Neural cell (in vitro differentiated cells): ENCODE measurements at regions not wholly inside any gene's neighbourhood (a gene's known extent, or its start where the extent isn't known, plus 50 kb on each side); places are given as distances from the start of the nearest gene placed in this dataset.

ENCODE experiments used
- H2AFZ ChIP-seq: fragments of 200-600, 300-800 bp; sonication (generic), shearing (Covaris generic); 2 replicates; pipeline ENCODE4 v1.6.0; 2014; ENCODE audit warnings: low read depth, mild to moderate bottlenecking, antibody characterized with exemption, low read length, moderate library complexity
- H3F3A ChIP-seq: fragments of 200-600 bp; shearing (Covaris generic); 2 replicates; pipeline ENCODE4 v1.6.1; 2016; ENCODE audit warnings: mild to moderate bottlenecking, moderate library complexity, mixed read lengths, antibody characterized with exemption, low read length; ENCODE audit not compliant: insufficient read depth, poor library complexity, severe bottlenecking
- H3K27ac ChIP-seq: fragments of 200-600, 300-800 bp; sonication (generic), shearing (Covaris generic); 2 replicates; pipeline ENCODE4 v1.5.1; 2014; ENCODE audit warnings: mild to moderate bottlenecking, low read length, moderate library complexity
- H3K27me3 ChIP-seq: fragments of 300-800, 200-600 bp; sonication (generic), shearing (Covaris generic); 2 replicates; pipeline ENCODE4 v1.6.0; 2014; ENCODE audit warnings: mild to moderate bottlenecking, low read depth, low read length, moderate library complexity; ENCODE audit not compliant: insufficient read depth
- H3K36me3 ChIP-seq: fragments of 300-800, 200-600 bp; sonication (generic), shearing (Covaris generic); 2 replicates; pipeline ENCODE4 v1.5.1; 2014; ENCODE audit warnings: mild to moderate bottlenecking, antibody characterized with exemption, low read length, moderate library complexity; ENCODE audit not compliant: insufficient read depth
- H3K4me2 ChIP-seq: fragments of 300-800, 200-600 bp; sonication (generic), shearing (Covaris generic); 2 replicates; pipeline ENCODE4 v1.6.0; 2014; ENCODE audit warnings: mild to moderate bottlenecking, low read length
- H3K4me3 ChIP-seq: fragments of 300-800, 200-600 bp; sonication (generic), shearing (Covaris generic); 2 replicates; pipeline ENCODE4 v1.5.1; 2014; ENCODE audit warnings: mild to moderate bottlenecking, low read length, moderate library complexity
- H3K79me2 ChIP-seq: fragments of 200-600 bp; shearing (Covaris generic); replicated peaks from 2 replicates; pipeline ENCODE4 v1.6.0; 2014; ENCODE audit warnings: mild to moderate bottlenecking, low read length, moderate library complexity; ENCODE audit not compliant: insufficient read depth
- H3K9ac ChIP-seq: fragments of 300-800, 200-600 bp; sonication (generic), shearing (Covaris generic); 2 replicates; pipeline ENCODE4 v1.6.1; 2016; ENCODE audit warnings: mild to moderate bottlenecking, low read length, mixed read lengths
- H3K9me2 ChIP-seq: fragments of 200-600 bp; shearing (Covaris generic); 2 replicates; pipeline ENCODE4 v1.6.1; 2016; ENCODE audit warnings: mild to moderate bottlenecking, low read length, mixed read lengths; ENCODE audit not compliant: insufficient read depth
- H3K9me3 ChIP-seq: fragments of 200-600, 300-800 bp; sonication (generic), shearing (Covaris generic); 2 replicates; pipeline ENCODE4 v1.6.1; 2016; ENCODE audit warnings: mild to moderate bottlenecking, mixed run types, low read length, moderate library complexity, mixed read lengths
- H4K20me1 ChIP-seq: fragments of 200-600 bp; shearing (Covaris generic); 2 replicates; pipeline ENCODE4 v1.6.1; 2016; ENCODE audit warnings: mild to moderate bottlenecking, mixed run types; ENCODE audit not compliant: insufficient read depth
- CTCF ChIP-seq: fragments of 450-650 bp; IDR thresholded peaks from 2 replicates; pipeline ENCODE4 v1.5.1; 2014; ENCODE audit warnings: antibody characterized with exemption, mild to moderate bottlenecking, moderate library complexity; ENCODE audit not compliant: poor library complexity, severe bottlenecking
- EP300 ChIP-seq: fragments of 450-650 bp; conservative IDR thresholded peaks from 2 replicates; pipeline ENCODE4 v1.6.1; 2014; ENCODE audit warnings: antibody characterized with exemption, mild to moderate bottlenecking, moderate library complexity; ENCODE audit not compliant: poor library complexity, severe bottlenecking
- EZH2 ChIP-seq: fragments of 200-600, 300-800 bp; shearing (Covaris generic), sonication (generic); IDR thresholded peaks from 2 replicates; pipeline ENCODE4 v1.6.1; 2014; ENCODE audit warnings: antibody characterized with exemption, low read length, borderline replicate concordance, mild to moderate bottlenecking; ENCODE audit not compliant: insufficient read depth, poor library complexity, severe bottlenecking
- MXI1 ChIP-seq: fragments of 450-650 bp; conservative IDR thresholded peaks from 2 replicates; pipeline ENCODE4 v1.6.1; 2014; ENCODE audit warnings: antibody characterized with exemption, mild to moderate bottlenecking; ENCODE audit not compliant: poor library complexity, severe bottlenecking
- POLR2AphosphoS5 ChIP-seq: IDR thresholded peaks from 2 replicates; pipeline ENCODE4 v1.6.1; 2012
- RAD21 ChIP-seq: fragments of 450-650 bp; conservative IDR thresholded peaks from 2 replicates; pipeline ENCODE4 v1.6.1; 2014; ENCODE audit warnings: antibody characterized with exemption, mild to moderate bottlenecking, moderate library complexity
- REST ChIP-seq: IDR thresholded peaks from 2 replicates; pipeline ENCODE4 v1.6.1; 2012; ENCODE audit warnings: borderline replicate concordance
- SMC3 ChIP-seq: fragments of 450-650 bp; conservative IDR thresholded peaks from 2 replicates; pipeline ENCODE4 v1.6.1; 2014; ENCODE audit warnings: antibody characterized with exemption, mild to moderate bottlenecking, moderate library complexity; ENCODE audit not compliant: poor library complexity
- TAF1 ChIP-seq: IDR thresholded peaks from 2 replicates; pipeline ENCODE4 v1.6.1; 2012; ENCODE audit warnings: low read depth

- no peak overlapping the region for H3K4me2 ChIP-seq
- TF ChIP-seq CTCF (no peak), POLR2AphosphoS5 (no peak), TAF1 (no peak), MXI1 (no peak)
These were observed 1120.0 kb downstream of the IGSF11 start for GRCh38 chr3:117914540-117915100.

GRCh38 chr3:117916839-117917238 lies 1117.8 kb downstream of the IGSF11 start:
- Histone ChIP-seq H3K79me2 (no peaks in the 10 kb centered on the region), H3K9me3 (no peaks in the 10 kb centered on the region), H3K9ac (no peak overlapping the region), H3K27ac (no peak overlapping the region), H4K20me1 (no peaks in the 10 kb centered on the region), H3F3A (no peaks in the 10 kb centered on the region), H3K9me2 (peaks cover 3% of the 10 kb centered on the region), H3K4me2 (no peak overlapping the region), H2AFZ (no peak overlapping the region), H3K27me3 (no peaks in the 10 kb centered on the region), H3K36me3 (no peaks in the 10 kb centered on the region), H3K4me3 (no peak overlapping the region)
- TF ChIP-seq REST (no peak), POLR2AphosphoS5 (no peak)

More at GRCh38 chr3:117914540-117915100, 1120.0 kb downstream of the IGSF11 start:
- no peaks in the 10 kb centered on the region for H3F3A ChIP-seq
- H3K79me2 ChIP-seq, result no peaks in the 10 kb centered on the region
- H3K36me3 ChIP-seq, result no peaks in the 10 kb centered on the region
- H3K9me3 ChIP-seq, result no peaks in the 10 kb centered on the region
- no peaks in the 10 kb centered on the region for H3K27me3 ChIP-seq
- no peaks in the 10 kb centered on the region for H3K9me2 ChIP-seq
- no peak overlapping the region for H3K27ac ChIP-seq
- H4K20me1 ChIP-seq, result no peaks in the 10 kb centered on the region
- H3K4me3 ChIP-seq, result no peak overlapping the region
- H3K9ac ChIP-seq, result no peak overlapping the region
- no peak overlapping the region for H2AFZ ChIP-seq

GRCh38 chr3:117919621-117920020 lies 1115.0 kb downstream of the IGSF11 start:
- no peak for TF ChIP-seq EZH2
- no peak for TF ChIP-seq CTCF
- TF ChIP-seq REST, result no peak
- no peak for TF ChIP-seq SMC3
- TF ChIP-seq POLR2AphosphoS5, result no peak
- no peak for TF ChIP-seq RAD21
- TF ChIP-seq EP300, result no peak
- TF ChIP-seq TAF1, result no peak
- TF ChIP-seq MXI1, result no peak

More at GRCh38 chr3:117919621-117920020, 1115.0 kb downstream of the IGSF11 start:
- H3K36me3 ChIP-seq, result no peaks in the 10 kb centered on the region
- H3K9me3 ChIP-seq, result no peaks in the 10 kb centered on the region
- H3F3A ChIP-seq, result no peaks in the 10 kb centered on the region
- H3K9ac ChIP-seq, result no peak overlapping the region
- no peaks in the 10 kb centered on the region for H3K27me3 ChIP-seq
- no peaks in the 10 kb centered on the region for H4K20me1 ChIP-seq
- no peak overlapping the region for H3K4me2 ChIP-seq
- H3K27ac ChIP-seq, result no peak overlapping the region
- H3K4me3 ChIP-seq, result no peak overlapping the region
- H3K9me2 ChIP-seq, result peaks cover 3% of the 10 kb centered on the region
- H3K79me2 ChIP-seq, result no peaks in the 10 kb centered on the region
- H2AFZ ChIP-seq, result no peak overlapping the region
